Endothelial cell (in vitro differentiated cells): ENCODE measurements at regions not wholly inside any gene's neighbourhood (a gene's known extent, or its start where the extent isn't known, plus 50 kb on each side); places are given as distances from the start of the nearest gene placed in this dataset.

Source experiments
- DNase-seq: peaks from one replicate; pipeline ENCODE4 v3.0.0; 2021; ENCODE audit warnings: low spot score
- H3K27ac Mint-ChIP-seq: one replicate; pipeline ENCODE4 v1.8.0; 2021; ENCODE audit warnings: mixed read lengths, inconsistent platforms; ENCODE audit not compliant: unreplicated experiment
- H3K27me3 Mint-ChIP-seq: one replicate; pipeline ENCODE4 v1.8.0; 2021; ENCODE audit warnings: mild to moderate bottlenecking, moderate library complexity, mixed read lengths, inconsistent platforms; ENCODE audit not compliant: unreplicated experiment
- H3K36me3 Mint-ChIP-seq: one replicate; pipeline ENCODE4 v1.8.0; 2021; ENCODE audit warnings: mild to moderate bottlenecking, low read depth, mixed read lengths, inconsistent platforms; ENCODE audit not compliant: unreplicated experiment
- H3K4me1 Mint-ChIP-seq: one replicate; pipeline ENCODE4 v1.8.0; 2021; ENCODE audit warnings: mild to moderate bottlenecking, mixed read lengths, inconsistent platforms; ENCODE audit not compliant: unreplicated experiment
- H3K4me3 Mint-ChIP-seq: one replicate; pipeline ENCODE4 v1.8.0; 2021; ENCODE audit warnings: mild to moderate bottlenecking, mixed read lengths, inconsistent platforms; ENCODE audit not compliant: unreplicated experiment
- H3K9me3 Mint-ChIP-seq: one replicate; pipeline ENCODE4 v1.8.0; 2021; ENCODE audit warnings: mixed read lengths, inconsistent platforms; ENCODE audit not compliant: unreplicated experiment
- TF ChIP-seq, protein P1 (sequence below): fragments of 200-600 bp; sonication (generic); IDR thresholded peaks from one replicate; pipeline ENCODE4 v1.5.0; 2021; ENCODE audit warnings: antibody characterized with exemption; ENCODE audit not compliant: unreplicated experiment

DNA sequence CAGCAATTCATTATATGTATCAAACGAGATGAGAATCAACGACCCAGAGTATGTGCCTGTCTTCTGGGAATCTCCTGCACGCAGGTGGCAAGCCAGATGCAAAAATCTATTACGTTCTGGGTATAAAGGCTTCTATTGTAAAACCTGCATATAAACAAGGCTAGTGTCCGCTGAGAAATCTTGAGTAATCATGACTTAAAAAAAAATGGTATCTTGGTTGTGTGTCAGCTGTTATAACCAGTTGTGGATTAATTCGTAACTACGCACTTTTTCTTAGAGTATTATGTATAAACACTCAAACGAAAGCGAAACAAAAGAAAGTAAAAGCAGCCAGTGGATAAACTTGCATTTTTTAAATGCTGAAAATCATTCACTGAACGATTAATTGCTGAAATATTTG, 509.1 kb downstream of the RSL24D1 start:
- Mint-ChIP-seq H3K4me1 (no peaks in the 10 kb centered on the region), H3K36me3 (no peaks in the 10 kb centered on the region), H3K4me3 (no peak overlapping the region), H3K9me3 (no peaks in the 10 kb centered on the region), H3K27me3 (no peaks in the 10 kb centered on the region), H3K27ac (no peak overlapping the region)
- no peak for DNase-seq
- TF ChIP-seq, protein P1, sequence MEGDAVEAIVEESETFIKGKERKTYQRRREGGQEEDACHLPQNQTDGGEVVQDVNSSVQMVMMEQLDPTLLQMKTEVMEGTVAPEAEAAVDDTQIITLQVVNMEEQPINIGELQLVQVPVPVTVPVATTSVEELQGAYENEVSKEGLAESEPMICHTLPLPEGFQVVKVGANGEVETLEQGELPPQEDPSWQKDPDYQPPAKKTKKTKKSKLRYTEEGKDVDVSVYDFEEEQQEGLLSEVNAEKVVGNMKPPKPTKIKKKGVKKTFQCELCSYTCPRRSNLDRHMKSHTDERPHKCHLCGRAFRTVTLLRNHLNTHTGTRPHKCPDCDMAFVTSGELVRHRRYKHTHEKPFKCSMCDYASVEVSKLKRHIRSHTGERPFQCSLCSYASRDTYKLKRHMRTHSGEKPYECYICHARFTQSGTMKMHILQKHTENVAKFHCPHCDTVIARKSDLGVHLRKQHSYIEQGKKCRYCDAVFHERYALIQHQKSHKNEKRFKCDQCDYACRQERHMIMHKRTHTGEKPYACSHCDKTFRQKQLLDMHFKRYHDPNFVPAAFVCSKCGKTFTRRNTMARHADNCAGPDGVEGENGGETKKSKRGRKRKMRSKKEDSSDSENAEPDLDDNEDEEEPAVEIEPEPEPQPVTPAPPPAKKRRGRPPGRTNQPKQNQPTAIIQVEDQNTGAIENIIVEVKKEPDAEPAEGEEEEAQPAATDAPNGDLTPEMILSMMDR = no peak
